Fibroblast of skin of right quadriceps (primary cell): ENCODE measurements at regions not wholly inside any gene's neighbourhood (a gene's known extent, or its start where the extent isn't known, plus 50 kb on each side); places are given as distances from the start of the nearest gene placed in this dataset.

Experiments
- DNase-seq: peaks from one replicate; pipeline ENCODE4 v3.0.0-alpha.2; 2013

DNA sequence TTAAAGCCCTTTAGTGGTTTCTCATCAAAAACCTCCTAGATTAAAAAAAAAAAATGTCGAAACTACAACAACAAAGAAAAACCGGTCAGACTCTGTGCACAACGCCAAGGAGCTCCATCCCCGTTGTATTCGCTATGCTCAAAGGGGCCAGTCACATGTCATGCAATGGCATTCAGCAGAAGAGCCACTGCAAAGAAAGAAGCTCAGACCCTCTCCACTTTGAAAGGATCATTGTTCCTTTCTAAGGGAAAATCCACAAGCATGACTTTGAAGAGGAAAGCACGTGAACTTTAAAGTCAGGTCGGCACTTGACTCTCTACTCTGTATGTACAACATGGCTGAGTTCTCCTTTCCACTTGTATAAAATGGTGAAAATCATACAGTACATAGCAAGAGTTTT, 655.6 kb downstream of the ETS1 start:
- DNase-seq = no peak

- no peak for DNase-seq
Observed at GRCh38 chr11:127926721-127927120, 660.6 kb downstream of the ETS1 start.

- peak; percentile 44 for DNase-seq
Observed at GRCh38 chr11:127925475-127925874, 661.9 kb downstream of the ETS1 start.

DNA sequence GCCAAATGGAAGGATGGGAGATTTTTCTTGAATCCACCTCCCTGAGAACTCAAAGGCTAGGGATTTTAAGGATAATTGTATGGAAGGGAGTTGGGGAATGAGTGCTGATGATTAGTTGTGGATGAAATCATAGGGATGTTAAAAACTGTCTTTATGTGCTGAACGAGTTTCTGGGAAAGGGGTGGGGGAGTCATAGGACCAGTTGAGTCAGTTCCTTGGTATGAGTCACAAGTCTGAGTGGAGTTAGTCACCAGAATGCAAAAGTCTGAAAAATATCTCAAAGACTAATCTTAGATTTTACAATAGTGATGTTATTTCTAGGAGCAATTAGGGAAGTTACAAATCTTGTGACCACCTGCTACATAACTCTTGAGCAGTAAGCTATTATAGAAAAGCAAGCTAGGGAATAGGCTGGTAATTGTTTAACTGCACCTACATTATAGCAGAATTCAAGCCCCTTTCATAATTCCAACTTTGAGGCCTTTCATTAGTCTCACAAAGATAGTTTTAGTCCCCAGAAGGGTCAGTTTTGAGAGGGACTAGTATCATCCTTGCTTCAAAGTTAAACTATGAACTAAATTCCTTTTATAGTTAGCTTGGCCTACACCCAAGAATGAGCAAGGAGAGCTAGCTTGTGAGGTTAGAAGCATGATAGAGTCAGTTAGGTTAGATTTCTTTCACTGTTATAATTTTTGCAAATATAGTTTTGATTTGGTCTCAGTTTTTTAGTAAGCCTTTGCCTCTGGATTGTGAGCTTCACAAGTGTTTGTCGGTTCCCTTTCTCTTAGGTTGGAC, 668.0 kb downstream of the ETS1 start:
- peak; percentile 90 for DNase-seq

DNA sequence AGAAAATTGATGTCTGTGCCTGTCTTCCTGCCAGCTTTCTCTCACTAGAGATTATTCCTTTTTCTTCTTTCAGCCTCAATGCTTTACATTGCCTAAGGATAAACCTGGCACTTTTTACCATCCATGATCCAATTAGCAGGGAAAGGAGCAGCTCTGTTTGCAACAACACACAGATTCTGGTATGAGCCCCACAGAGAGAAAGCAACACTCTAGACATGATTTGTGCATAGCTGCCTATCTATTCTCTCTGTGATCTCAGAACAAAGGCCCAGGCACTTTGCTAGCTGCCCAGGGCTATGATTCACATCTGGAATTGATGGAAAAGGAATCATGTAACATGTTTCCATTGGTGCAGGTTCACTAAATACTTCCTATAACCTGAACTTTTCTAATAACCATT, 685.0 kb downstream of the ETS1 start:
- no peak for DNase-seq

GRCh38 chr11:127898422-127899365, 688.7 kb downstream of the ETS1 start:
- DNase-seq = no peak

DNA sequence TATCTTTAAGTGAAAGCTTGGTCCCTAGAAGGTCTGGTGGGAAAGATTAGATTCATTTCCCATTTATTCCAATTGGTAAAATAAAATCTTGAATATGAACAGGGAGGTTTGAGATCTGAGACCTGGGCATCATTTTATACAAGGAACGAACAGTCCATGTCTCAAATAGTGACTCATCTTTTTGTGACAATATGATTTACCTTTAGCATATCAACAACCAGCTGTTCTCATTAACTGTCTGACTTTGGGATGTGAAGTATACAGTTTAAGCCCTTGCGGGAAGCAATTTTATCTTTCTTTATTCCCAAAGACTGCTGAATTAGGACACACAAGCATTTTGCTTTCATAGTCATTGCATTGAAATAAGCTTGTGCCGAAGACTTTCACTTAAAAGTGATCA, 691.6 kb downstream of the ETS1 start:
- no peak for DNase-seq

- no peak for DNase-seq
Observed at GRCh38 chr11:127894316-127894715, 693.0 kb downstream of the ETS1 start.

DNA sequence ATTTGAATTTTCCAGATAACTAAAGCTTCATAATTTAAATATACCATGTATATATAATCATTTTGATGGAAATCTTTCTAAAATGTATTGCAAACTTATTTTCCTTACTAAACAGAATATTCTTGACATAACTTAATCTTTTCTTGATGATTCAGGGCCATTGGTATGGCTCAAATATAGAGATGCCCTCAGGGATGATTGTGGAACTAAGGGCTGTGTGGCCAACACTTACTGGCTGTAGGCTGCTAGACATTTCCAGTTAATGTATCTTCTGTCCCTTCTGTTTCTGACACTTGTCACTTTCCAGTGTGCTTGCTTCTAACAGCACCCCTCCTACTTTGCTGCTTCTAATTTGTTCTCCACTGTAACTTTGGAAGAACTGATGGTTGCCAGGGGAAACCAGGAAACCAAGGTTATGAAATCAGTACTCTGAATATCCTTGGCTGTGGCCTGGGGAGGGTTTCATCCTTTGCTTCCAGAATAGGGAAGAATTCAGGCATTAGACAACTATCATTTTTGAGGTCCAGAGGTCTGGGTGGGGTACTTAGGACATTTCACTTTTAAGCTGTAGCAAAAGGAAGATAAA, 697.2 kb downstream of the ETS1 start:
- DNase-seq = peak; percentile 6

GRCh38 chr11:127888386-127888785, 699.0 kb downstream of the ETS1 start:
- no peak for DNase-seq

DNA sequence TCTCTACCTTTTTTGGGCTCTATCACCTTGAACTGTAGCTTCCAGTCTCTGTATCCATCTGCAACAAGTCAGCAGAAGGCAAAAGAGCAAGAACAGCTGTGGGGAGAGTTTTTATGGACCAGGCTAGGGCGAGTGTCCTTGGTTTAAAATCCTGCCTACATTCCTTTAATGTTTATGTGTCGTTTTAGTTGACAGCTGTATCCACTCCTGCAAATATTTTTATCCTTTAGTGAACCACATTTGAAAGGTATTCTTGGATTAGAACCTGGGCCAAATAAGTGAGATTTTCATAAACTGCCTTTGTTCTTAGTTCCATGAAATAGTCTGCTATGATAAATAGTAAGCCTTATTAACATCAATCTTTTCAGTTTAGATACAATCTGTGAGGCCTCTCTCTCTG, 712.2 kb downstream of the ETS1 start:
- no peak for DNase-seq

DNA sequence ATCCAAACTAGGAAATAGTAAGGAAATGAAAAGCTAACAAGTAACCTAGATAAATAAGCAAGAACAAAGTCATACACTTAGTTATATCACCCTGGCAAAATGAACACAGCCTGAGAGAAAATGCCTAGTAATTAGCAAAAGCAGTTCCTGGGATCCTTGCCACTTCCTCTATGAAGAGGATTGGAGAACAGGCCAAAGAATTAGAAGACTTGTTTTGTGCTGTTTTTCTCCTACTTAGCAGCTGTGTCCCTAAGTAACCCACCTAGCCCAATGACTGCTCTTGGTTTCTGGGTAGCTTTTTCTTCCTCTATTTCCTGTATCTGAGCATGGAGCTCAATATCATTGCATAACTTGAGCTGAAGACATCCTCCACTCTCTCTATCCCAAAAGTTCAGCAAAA, 713.9 kb downstream of the ETS1 start:
- no peak for DNase-seq

DNA sequence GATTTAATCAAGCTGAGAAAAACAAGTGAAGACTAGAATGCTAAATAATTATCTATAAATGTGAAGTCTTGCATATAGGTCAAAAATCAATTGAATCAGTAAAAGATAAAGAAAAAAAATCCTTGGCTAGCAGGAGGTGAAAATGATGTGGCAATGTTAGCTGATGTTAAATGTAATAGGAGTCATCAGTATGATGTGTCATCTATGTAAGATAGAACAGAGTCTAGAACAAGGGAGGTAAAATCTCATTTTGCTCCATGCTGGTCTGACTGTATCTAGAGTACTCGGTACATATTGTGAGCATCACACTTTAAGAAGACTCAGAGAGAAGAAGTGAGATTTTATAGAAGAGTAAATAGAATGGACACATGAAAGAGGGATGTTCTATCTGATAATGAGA, 721.2 kb downstream of the ETS1 start:
- DNase-seq = no peak

GRCh38 chr11:127864861-127865260, 722.5 kb downstream of the ETS1 start:
- no peak for DNase-seq

GRCh38 chr11:127862406-127862805, 725.0 kb downstream of the ETS1 start:
- DNase-seq = peak; percentile 29

DNA sequence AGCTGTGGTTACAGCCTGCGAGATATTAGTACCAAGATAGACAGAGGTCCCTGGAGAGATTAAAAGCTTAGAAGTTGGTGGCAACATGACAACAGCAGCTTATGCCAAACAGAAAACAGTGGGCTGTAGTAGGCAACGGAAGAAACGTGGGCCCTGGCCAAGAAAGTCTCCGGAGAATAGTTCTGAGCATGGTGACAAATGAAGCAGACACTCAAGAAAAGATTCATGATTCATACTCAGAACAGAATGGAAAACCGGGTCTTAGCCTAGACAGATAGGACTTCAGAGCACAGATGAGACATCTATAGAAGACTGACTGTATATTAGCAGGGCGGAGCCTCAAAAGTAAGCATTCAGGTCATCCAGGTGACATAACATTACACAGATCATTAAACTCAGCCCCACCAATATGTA, 727.4 kb downstream of the ETS1 start:
- DNase-seq = peak; percentile 7

GRCh38 chr11:127844876-127845275, 742.5 kb downstream of the ETS1 start:
- DNase-seq = no peak

DNA sequence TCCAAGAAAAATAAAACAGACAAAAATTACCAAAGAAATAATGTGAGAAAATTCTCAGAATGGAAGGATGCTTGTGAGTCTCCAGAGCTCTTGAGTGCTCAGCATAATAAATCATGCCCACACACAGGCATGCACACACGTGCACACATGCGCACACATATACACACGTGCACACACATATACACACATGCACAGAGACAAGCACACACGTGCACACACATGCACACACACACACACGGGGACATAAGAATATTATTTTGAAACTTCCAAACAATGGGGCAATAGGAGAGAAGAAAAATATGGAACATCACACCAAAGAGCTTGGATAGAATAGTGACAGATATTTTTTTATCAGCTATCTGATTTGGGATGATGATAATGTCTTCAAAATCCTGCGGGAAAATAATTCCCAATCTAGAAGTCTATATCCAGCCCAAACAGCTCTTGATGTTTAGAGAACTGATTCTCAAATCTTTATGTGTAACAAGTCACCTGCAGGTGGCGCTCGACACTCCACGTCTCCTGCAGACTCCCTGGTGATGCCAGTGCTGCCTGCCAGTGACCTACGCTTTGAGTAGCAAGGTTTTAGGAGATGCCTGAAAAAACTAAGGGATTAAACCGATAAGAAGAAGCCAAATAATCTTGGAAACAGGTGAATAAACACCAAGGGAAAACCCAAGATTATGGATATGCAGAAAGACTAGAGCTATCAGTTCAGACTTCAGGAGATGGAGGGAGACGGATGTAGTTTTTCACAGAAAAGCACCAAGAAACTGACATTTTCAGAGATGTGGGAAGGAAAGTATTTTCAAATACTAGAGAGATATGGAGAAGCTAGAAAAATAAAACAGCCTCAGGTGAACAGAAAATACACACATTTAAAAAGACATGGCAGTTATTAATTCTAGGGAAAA, 743.6 kb downstream of the ETS1 start:
- DNase-seq = peak; percentile 59

GRCh38 chr11:127825183-127825582, 762.2 kb downstream of the ETS1 start:
- DNase-seq = no peak

- DNase-seq = no peak
Observed at GRCh38 chr11:127818625-127819024, 768.7 kb downstream of the ETS1 start.

DNA sequence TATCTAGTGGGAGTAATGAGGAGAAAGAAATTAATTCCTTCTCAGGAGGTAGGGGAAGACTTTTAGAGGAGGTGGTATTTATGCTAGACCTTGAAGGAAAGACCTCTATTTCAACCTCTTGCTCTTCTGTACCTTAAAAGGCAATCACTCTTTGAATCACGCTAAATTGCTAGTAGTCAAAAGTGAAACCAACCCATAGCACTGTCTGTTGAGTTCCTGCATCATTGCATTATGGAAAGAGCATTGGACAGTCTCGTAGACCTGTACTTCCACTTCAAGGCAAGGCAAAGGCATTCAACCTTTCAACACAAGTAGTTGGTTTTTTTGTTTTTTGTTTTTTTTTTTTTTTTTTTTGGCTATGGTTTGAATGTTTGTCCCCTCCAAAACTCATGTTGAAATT, 770.4 kb downstream of the ETS1 start:
- DNase-seq = no peak

- DNase-seq = no peak
Observed at GRCh38 chr11:127815331-127815730, 772.0 kb downstream of the ETS1 start.

GRCh38 chr11:127806501-127806900, 780.9 kb downstream of the ETS1 start:
- DNase-seq = no peak
